Stimulated activated CD4-positive, alpha-beta T cell treated with anti-CD3 and anti-CD28 coated beads, Interleukin-12 subunit alpha, Interleukin-12 subunit beta, amount 100 ng/mL, for 24 hours (primary cell): ENCODE measurements at regions not wholly inside any gene's neighbourhood (a gene's known extent, or its start where the extent isn't known, plus 50 kb on each side); places are given as distances from the start of the nearest gene placed in this dataset.
"Not testable (repeated sequence)": the region's sequence is repeated elsewhere in the genome, so short reads cannot be mapped to it uniquely, and the experiment has no call there.

Experiments
- DNase-seq, 2 experiments: peaks; one replicate each; pipeline ENCODE4 v3.0.0-alpha.2; 2020; ENCODE audit warnings: low read depth in 2 of 2

DNA sequence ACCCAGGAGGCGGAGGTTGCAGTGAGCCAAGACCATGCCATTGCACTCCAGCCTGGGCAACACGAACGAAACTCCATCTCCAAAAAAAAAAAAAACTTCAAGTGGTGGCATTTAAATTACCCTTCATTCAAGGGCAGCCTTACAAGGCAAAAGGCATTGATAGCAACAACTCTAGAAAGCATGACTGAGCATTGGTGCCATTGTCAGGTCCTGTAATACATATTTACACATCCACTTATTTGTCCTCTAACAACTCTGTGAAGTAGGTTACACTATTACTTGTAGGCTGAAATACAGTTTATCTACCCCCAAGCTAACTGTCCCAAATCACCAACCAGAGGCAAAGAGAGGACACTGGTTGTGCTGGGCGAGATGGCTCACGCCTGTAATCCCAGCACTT, 52.7 kb upstream of the LARP1 start:
- DNase-seq = no peak

DNA sequence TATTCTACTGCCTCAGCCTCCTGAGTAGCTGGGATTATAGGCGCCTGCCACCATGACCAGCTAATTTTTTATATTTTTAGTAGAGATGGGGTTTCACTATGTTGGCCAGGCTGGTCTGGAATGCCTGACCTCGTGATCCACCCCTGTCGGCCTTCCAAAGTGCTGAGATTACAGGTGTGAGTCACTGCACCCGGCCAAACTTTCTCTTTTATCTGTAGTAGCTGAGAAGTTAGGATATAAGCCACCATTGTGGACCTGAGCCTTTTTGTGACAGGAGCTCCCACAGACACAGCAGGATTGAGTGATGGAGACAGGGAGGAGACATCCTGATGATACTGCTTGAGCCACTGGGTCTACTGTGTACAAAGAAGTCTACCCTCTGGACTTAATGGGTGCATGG, 53.5 kb upstream of the LARP1 start:
- not testable (repeated sequence) for DNase-seq

DNA sequence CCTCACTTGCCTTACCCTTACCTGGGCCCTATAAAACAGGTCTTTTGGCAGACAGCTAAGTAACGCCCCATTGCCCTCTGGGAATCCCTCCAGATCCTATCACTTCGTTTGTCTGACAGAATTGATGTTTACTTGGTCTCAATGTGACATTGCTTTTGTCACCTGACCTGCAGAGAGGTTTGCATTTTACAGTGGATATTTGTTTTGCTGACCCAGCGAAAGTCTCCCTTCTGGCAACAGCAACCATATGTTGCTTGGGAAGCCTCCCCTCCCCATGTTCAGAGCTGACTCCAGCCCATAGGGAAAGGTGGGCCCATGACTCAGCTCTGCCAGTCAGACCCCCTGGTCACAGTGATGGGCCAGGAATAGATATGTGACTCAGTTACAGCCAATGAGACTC, 54.0 kb upstream of the LARP1 start:
- DNase-seq = no peak

DNA sequence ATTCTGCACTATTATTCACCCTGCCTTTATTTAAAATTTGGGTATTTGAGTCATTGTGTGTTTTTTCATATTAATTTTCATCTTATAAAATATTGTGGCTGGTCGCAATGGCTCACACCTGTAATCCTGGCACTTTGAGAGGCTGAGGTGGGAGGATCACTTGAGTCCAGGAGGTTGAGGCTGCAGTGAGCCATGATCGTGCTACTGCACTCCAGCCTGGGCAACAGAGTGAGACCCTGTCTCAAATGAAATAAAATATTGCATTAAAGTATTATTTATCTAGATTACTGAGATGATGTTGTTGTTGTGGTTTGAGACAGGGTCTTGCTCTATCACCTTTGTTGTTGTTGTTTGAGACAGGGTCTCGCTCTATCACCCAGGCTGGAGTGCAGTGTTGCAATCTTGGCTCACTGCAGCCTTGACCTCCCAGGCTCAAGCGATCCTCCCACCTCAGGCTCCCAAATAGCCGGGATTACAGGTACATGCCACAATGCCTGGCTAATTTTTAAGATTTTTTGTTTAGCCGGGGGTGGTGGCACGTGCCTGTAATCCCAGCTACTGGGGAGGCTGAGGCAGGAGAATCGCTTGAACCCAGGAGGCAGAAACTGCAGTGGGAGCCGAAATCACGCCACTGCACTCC, 54.8 kb upstream of the LARP1 start:
- not testable (repeated sequence) for DNase-seq

DNA sequence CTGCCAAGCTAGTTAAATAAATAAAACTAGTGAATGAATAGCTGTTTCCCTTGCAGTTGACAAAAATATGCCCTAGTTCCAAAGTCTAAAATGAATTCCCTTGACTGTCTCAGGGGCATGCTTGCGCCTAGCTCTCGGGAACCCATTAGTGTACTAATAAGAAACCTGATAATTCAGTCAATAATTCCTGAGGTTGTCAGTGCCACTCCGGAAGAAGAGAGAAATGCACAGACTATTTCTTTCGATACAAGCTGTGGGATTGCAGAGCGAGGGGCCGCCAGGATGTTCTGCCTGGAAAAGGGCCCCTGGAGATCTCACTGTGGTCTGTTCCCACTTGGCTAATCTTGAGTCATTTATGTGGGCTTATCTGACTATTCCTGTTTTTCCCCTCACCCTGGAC, 56.4 kb upstream of the LARP1 start:
- no peak for DNase-seq

DNA sequence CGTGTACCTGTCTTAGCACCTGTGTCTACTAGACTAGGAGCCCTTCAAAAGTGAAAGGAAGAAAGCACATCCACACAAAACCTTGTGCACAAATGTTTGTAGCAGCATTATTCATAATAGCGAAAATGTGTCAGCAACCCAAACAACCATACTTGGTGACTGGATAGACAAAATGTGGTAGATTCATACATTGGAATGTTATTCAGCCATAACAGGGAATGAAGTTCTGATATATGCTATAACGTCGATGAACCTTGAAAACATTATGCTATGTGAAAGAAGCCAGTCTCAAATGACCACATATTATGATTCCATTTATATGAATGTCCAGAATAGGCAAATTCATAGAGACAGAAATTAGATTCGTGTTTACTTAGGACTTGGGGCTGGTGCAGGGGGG, 57.8 kb upstream of the LARP1 start:
- no peak for DNase-seq

DNA sequence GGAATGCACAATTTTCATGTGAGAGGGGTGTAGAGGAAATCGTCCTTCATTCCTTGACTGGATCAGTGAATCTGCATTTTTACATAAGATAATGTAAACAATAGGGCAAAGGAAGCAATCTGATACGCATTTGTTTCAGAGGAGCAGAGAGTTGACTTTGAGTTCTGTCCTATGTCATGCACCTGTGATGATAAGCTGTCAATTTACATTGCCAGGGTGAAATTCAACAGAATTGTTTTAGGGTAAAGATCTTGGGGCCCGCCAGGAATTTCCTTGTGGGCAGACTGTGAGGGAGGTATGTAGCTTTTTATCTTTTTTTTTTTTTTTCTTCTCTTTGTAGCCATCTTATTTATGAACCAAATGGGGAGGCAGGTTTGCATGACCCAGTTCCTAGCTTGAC, 58.3 kb upstream of the LARP1 start:
- DNase-seq = no peak

DNA sequence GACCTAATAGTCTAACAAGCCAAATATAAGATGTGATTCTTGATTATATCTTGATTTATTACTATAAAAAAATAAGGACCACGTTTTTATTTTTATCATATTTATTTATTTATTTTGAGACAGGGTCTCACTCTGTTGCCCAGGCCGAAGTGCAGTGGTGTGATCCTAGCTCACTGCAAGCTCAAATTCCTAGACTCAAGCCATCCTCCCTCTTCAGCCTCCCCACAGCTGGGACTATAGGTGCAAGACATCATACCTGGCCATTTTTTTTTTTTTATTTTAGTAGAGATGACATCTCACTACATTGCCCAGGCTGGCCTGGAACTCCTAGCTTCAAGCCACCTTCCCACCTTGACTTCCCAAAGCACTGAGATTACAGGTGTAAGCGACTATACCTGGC, 61.0 kb upstream of the LARP1 start:
- DNase-seq = no peak

DNA sequence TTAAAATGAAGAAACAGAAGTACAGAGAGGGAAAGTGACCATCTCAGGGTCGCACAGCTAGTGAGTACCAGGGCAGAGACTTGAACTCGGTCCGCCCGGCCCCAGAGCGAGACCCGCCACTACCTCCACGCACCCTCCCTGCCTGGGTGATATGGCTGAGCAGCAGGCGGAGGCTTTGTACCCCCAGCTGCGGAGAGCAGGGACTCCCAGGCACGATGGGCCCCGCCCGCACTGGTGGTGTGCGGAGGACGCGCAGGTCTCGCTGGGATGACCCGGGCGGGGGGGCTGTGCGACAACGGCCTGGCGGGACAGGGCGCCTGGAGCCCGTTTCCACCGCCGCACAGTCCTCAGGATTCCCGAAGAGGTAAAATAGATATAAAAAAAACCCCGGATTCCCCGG, 64.7 kb upstream of the LARP1 start:
- no peak for DNase-seq

DNA sequence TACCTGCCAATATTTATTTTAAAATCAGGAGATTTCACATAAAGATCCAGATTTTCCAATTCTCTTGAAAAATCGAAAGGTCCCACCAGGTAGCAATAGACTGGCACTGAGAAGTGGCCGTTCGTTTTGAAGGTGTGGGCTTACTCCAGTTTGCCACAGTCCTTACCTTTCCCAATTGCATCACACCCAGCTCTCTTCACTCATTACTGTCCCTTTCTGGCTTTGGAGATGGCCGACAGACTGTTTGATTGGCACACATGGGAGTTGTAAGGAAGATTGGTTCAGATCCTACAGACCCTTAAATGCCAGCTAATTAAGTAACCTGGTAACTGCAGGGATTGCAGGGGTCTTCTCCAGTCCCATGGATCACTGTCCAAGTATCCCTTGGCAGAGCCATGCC, 68.7 kb upstream of the LARP1 start:
- DNase-seq = no peak

DNA sequence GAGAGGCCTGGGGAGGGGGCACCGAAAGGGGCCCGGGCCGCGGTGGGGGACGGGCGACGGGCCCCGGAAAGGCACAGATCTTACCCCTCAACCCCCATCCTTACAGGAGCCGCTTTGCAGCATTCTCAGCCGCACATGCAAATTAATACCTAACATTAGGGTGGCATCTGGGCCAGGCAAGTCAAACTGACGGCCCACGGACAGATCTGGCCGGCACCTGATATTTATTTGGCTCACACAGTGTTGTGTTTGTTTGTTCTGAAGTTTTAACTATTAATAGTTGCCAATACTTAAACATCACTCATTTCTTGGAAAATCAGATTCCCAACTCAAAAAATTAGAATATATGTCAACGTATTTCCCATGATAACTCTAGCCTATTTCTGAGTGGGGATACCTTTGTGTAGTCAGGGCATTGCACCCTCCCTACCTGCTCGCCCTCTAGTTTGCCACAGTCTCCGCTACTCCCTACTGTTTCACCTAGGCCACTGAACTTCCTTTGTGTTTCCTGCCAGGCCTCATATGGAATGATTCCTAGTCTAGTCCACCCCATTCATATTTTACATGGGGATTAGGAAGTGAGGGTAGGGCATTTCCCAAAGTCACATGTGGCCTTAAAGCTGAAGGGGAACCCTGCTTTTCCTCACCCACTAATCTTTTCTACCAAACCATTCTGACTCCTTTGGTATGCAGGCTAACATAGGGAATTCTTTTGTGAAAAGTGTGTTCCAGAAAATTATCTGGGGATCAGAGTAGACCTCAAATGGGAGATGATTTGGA, 71.9 kb upstream of the LARP1 start:
- no peak for DNase-seq

DNA sequence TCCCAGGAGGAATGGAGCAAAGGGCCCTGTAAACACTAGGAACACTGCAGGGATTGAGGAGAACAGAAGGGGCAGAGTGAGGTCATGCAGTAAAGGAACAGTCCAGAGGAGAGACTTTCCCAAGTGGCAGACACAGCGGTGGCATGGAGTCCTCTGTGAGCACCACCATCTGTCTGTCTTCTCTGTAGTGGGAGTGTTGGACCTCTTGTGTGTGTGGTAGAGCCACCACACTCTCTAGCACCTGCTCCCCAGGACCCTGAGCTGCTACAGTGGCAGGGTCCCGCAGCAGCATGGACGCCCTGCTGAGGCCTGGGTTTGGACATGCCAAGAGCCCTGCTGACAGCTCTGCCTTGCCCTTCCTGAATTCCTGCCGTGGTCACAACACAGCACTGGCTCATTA, 75.7 kb upstream of the LARP1 start:
- no peak for DNase-seq

DNA sequence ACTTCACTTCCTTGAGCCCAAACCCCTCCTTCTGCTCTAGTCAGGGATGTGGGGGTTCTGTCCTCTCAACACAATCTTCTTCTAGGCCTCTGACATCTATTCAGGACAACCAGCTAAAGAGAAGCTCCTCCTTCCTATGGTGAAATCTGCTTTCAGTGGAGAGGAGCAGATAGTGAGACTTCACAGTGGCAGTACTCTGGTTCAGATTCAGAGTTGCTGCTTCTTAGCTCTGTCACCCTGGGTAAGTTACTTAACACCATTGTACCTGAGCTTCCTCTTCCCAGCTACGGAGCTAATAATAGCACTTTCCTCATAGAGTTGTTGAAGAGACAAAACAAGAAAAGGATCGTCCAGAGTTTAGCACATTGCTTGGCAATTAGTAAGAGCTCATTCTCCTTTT, 77.3 kb upstream of the LARP1 start:
- no peak for DNase-seq

DNA sequence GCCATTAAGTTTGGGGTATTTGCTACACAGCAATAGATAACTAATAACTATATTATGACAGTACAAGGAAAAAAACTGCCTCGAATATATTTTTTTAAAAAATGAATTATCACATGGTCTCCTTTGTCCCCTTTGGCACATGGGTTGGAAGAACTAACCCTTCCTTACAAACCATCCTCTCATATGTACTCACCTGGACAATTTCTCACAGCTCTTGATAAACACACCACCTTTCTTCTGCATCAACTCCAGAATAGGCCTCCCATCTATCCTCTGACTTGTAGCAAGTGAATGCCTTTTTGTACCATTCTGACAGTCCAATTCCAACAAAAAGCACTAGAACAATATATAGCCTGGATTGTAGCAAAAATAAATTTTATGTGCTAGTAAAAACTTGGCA, 78.7 kb upstream of the LARP1 start:
- DNase-seq = no peak

DNA sequence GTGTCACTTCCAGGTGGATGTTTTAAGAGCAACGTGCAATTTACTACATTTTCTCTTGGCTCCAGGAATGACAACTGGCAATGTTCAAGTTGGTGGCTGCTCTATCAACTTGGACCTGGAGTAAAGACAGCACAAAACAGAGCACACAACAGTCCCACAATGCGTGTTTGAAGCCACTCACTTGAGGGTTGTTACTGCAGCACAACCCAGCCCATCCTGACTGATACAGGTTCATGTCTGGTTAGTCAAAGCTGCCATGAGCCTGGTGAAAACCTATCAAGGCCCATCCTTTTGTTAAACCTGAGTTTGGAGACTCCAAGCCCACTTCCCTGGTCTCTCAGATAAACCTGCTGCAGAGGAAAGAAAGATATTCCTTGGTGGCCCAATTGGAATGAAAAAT, 81.1 kb upstream of the LARP1 start:
- DNase-seq = no peak

DNA sequence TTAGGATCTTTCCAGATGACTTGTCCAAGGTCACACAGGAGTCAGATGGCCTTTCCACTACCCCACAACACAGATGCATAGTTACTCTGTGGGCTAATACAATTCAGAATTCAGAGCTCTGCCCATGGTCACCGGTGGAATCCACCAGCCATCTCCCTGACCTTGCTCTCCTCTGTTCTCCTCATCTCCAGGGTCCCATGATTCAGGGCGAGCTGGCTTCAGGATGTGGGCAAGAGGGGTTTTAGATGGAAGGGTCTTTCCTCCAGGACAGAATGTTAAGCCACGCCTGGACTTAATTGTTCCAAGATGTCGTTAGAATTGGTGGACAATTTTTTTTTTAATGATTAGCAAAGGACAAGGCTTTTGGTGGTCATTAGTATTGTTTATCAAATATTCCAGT, 81.7 kb upstream of the LARP1 start:
- no peak for DNase-seq

DNA sequence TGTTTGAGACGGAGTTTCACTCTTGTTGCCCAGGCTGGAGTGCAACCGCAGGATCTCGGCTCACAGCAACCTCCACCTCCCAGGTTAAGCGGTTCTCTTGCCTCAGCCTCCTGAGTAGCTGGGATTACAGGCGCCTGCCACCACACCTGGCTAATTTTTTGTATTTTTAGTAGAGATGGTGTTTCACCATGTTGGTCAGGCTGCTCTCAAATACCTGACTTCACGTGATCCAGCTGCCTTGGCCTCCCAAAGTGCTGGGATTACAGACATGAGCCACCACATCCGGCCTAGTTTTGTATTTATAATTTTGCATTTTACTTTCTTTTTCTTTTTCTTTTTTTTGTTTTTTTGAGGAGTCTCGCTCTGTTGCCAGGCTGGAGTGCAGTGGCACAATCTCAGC, 85.3 kb upstream of the LARP1 start:
- DNase-seq = not testable (repeated sequence)

DNA sequence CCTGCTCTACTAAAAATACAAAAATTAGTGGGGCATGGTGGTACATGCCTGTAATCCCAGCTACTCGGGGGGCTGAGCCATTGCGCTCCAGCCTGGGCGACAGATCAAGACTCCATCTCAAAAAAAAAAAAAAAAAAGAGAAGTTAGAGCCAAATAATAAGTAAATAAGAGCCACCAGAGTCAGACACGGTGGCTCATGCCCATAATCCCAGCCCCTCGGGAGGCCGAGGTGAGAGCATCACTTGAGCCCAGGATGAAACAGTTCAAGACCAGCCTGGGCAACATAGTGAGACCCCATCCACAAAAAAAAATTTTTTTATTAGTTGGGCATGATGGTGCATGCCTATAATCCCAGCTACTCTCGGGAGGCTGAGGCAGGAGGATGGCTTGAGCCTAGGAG, 85.8 kb upstream of the LARP1 start:
- DNase-seq = no peak

DNA sequence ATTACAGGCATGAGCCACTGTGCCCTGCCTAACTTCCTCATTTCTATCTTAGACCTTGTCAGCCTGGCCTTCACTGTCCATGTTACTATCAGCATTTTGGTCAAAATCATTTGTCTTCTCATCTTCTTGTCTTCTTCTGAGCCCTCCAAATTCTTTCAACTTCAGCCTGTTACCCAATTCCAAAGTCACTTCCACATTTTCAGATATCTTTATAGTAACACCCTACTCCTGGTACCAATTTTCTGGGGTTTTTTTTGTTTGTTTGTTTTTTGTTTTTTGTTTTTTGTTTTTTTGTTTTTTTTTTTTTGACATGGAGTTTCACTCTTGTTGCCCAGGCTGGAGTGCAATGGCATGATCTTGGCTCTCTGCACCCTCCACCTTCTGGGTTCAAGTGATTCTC, 90.3 kb upstream of the LARP1 start:
- DNase-seq = no peak

DNA sequence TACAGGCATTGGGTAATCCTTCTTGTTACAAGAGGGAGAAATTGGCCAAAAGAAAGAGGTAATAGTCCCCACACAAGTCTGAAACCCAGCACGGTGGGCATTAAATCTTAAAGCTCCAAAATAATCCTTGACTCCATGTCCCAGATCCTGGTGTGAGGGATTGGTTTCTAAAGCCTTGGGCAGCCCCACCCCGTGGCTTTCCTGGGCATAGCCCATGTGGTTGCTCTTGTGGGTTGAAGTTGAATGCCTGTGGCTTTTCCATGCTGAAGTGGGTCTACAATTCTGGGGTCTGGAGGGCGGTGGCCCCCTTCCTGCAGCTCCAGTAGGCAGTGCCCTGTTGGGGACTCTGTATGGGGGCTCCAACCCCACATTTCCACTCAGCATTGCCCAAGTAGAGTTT, 91.8 kb upstream of the LARP1 start:
- DNase-seq = no peak

DNA sequence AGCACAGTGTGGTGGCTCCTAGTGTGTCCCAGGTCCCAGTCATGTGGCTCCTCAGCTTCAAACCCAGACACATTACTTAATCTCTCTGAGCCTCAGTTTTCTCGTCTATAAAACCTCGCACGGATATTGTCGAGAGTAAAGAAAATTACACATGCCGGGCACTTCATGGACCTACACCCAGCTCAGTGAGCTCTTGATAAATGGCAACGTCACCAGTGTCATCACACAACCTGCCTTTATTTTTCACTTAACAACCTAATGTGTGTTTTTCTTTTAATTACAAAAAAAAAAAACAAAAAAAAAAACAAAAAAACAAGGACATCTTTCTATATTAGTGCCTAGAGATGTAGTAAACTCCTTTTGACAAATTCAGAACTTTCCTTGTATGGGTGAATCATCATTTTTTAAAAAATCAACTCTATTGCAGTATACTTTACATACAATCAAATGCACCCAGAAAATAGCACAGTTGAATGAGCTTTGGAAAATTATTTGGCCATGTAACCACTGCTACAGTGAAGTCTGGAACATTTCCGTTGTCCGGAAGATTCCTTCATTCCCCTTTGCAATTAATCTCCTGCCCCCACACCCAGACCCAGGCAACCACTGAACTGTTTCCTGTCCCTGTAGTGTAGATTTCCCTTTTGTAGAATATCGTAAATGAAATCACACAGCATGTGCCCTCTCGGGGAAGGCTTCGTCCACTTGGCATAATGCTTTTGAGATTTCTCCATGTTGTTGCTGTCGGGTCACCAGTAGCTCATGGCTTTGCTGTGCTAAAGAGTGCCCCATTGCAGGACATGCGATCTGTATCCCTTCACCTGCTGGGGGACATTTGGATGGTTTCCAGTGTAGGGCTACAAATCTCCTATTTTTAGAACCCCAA, 100.4 kb upstream of the LARP1 start:
- DNase-seq = no peak

DNA sequence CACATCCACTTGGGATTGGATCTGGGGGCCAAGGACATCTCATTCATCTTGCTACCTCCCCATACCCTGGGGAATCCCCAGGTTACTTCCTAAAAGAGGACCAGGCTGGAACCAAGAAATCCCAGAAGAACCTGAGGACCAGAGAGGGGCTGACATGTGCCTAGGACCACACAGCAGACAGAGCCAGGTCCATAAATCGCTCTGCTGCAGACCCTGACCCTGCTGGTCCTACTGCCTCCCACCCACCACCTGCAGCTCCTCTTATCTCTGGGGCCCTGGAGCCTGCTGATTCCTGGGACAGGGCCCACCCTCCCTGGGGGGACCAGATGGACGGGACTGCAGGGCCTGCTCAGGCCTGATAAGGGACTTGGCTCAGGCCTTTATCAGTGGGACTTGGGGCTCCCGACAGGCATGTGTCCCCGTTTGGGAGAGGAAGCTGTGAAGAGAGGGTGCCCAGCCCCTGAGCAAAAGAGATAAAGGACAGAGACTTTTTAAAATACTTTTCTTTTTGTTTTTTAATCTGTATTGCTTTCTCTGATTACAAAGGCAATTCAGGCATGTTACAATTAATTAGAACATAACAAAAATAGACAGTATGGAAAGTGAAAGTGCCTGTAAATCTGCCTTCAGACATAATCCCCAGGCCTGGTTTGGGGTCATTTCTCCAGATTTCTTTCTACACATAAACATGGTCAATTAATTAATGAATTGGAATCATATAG, 101.3 kb upstream of the LARP1 start:
- no peak for DNase-seq
